ENCODE measurements at regions not wholly inside any gene's neighbourhood (a gene's known extent, or its start where the extent isn't known, plus 50 kb on each side); places are given as distances from the start of the nearest gene placed in this dataset.

DNA sequence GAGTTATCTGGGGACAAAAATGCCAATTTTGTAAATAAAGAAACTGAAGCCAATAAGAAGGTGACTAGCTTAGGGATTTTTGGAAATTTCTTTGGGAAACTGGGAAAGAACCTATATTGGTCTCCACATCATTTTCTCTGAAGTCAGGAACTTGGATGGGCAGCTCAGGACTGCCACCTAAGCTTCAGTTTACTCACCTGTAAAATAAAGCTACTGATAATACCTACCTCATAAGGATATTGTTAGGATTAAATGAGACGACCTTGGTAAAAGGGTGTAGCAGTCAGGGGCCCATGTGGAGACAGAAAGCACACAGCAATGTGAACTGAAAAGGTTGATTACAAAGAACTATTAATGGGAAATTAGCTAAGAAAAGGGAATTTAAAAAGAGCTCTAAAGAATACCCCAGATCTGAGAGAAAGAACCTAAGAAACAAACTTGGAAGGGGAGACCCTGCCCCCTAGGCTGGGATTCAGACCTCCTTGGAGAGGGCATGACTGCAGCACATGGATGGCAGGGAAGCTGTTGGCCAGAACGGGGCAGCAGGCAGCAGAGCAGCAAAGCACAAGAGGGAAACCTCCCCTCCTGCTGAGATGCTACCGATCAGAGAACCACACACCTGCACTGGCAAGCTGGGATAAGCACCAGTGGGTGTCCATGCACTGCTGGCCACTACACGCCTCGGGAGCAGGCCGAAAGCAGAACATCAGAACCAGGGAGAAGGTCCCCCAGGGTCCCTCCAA lies 83.7 kb upstream of the THBS1 start:
- TF ChIP-seq CTCF (IDR thresholded peaks at IDR 0.05) (no peak), POLR2A (IDR thresholded peaks at IDR 0.05) (no peak), EP300 (IDR thresholded peaks at IDR 0.05; ENCODE audit: low read depth) (no peak)

Measured in transverse colon (tissue), 3 donors.